GM18499 (cell line): ENCODE measurements at regions not wholly inside any gene's neighbourhood (a gene's known extent, or its start where the extent isn't known, plus 50 kb on each side); places are given as distances from the start of the nearest gene placed in this dataset.

Experiments used
- ATAC-seq: cut with Tn5 transposase; IDR thresholded peaks from one replicate; pipeline ENCODE4 v1.9.1; 2021; ENCODE audit warnings: moderate number of reproducible peaks; ENCODE audit not compliant: insufficient read depth, unreplicated experiment

- ATAC-seq: no peak
These were observed 124.9 kb downstream of the UTP18 start for GRCh38 chr17:51385208-51385607.

GRCh38 chr17:51387582-51387981 lies 127.2 kb downstream of the UTP18 start:
- ATAC-seq: no peak

- no peak for ATAC-seq
These were observed 127.6 kb downstream of the UTP18 start for GRCh38 chr17:51387986-51388385.

- no peak for ATAC-seq
These were observed 129.5 kb downstream of the UTP18 start for GRCh38 chr17:51389875-51390274.

GRCh38 chr17:51391982-51392654 lies 131.8 kb downstream of the UTP18 start:
- no peak for ATAC-seq

- ATAC-seq: no peak
These were observed 135.3 kb downstream of the UTP18 start for GRCh38 chr17:51395621-51396020.

- ATAC-seq: no peak
These were observed 137.2 kb downstream of the UTP18 start for GRCh38 chr17:51397361-51398127.

GRCh38 chr17:51398128-51398525 lies 137.8 kb downstream of the UTP18 start:
- ATAC-seq: no peak

- no peak for ATAC-seq
These were observed 138.3 kb downstream of the UTP18 start for GRCh38 chr17:51398687-51399086.

GRCh38 chr17:51401279-51401678 lies 140.9 kb downstream of the UTP18 start:
- no peak for ATAC-seq

- no peak for ATAC-seq
These were observed 142.6 kb downstream of the UTP18 start for GRCh38 chr17:51402899-51403298.

- no peak for ATAC-seq
These were observed 147.2 kb downstream of the UTP18 start for GRCh38 chr17:51407576-51407975.

- ATAC-seq: no peak
These were observed 159.1 kb downstream of the UTP18 start for GRCh38 chr17:51419476-51419875.

- no peak for ATAC-seq
These were observed 161.2 kb downstream of the UTP18 start for GRCh38 chr17:51421525-51421924.

GRCh38 chr17:51422634-51423033 lies 162.3 kb downstream of the UTP18 start:
- no peak for ATAC-seq

- ATAC-seq: no peak
These were observed 163.2 kb downstream of the UTP18 start for GRCh38 chr17:51423421-51424160.

GRCh38 chr17:51425773-51426172 lies 165.4 kb downstream of the UTP18 start:
- no peak for ATAC-seq

GRCh38 chr17:51427323-51427811 lies 167.0 kb downstream of the UTP18 start:
- ATAC-seq: no peak

GRCh38 chr17:51427856-51428255 lies 167.5 kb downstream of the UTP18 start:
- no peak for ATAC-seq

GRCh38 chr17:51428668-51429495 lies 168.5 kb downstream of the UTP18 start:
- ATAC-seq: no peak
